Bronchial epithelial cell (primary cell): ENCODE measurements at regions not wholly inside any gene's neighbourhood (a gene's known extent, or its start where the extent isn't known, plus 50 kb on each side); places are given as distances from the start of the nearest gene placed in this dataset.
"Not testable (repeated sequence)": the region's sequence is repeated elsewhere in the genome, so short reads cannot be mapped to it uniquely, and the experiment has no call there.

Experiments
- DNase-seq: peaks from one replicate; pipeline ENCODE4 v3.0.0-alpha.2; 2010; ENCODE audit warnings: low read depth
- FAIRE-seq: peaks from 2 replicates; lab custom pipeline; 2011; peaks lifted over from hg19 to GRCh38; lab: Jason Lieb, UNC
- H3K27me3 ChIP-seq: 2 replicates; pipeline ENCODE4 v1.5.1; 2011; ENCODE audit warnings: low read length; ENCODE audit not compliant: control insufficient read depth, insufficient read depth
- H3K36me3 ChIP-seq: 2 replicates; pipeline ENCODE4 v1.5.1; 2011; ENCODE audit warnings: low read length; ENCODE audit not compliant: control insufficient read depth, insufficient read depth
- H3K4me3 ChIP-seq: 2 replicates; pipeline ENCODE4 v1.5.1; 2011; ENCODE audit warnings: mild to moderate bottlenecking, low read depth, low read length, control low read depth
- CTCF ChIP-seq: IDR thresholded peaks from 2 replicates; pipeline ENCODE4 v1.5.1; 2011; ENCODE audit warnings: mild to moderate bottlenecking, moderate library complexity, low read length, control low read depth, inconsistent platforms; ENCODE audit not compliant: insufficient read depth, severe bottlenecking

- no peaks in the 10 kb centered on the region for H3K36me3 ChIP-seq
- no peaks in the 10 kb centered on the region for H3K27me3 ChIP-seq
- no peak for DNase-seq
- no peak for FAIRE-seq
- no peak overlapping the region for H3K4me3 ChIP-seq
- TF ChIP-seq CTCF: no peak
These were observed 455.5 kb upstream of the RORB start for GRCh38 chr9:74041588-74041987.

- no peak overlapping the region for H3K4me3 ChIP-seq
- FAIRE-seq: no peak
- H3K36me3 ChIP-seq: no peaks in the 10 kb centered on the region
- DNase-seq: no peak
- no peak for TF ChIP-seq CTCF
- no peaks in the 10 kb centered on the region for H3K27me3 ChIP-seq
These were observed 452.3 kb upstream of the RORB start for GRCh38 chr9:74044844-74045243.

- Histone ChIP-seq H3K4me3 (no peak overlapping the region), H3K27me3 (no peaks in the 10 kb centered on the region), H3K36me3 (no peaks in the 10 kb centered on the region)
- TF ChIP-seq CTCF: no peak
- DNase-seq (no peak), FAIRE-seq (no peak)
These were observed 441.1 kb upstream of the RORB start for GRCh38 chr9:74056023-74056422.

GRCh38 chr9:74057051-74057450 lies 440.1 kb upstream of the RORB start:
- not testable (repeated sequence) for H3K4me3 ChIP-seq, H3K27me3 ChIP-seq, DNase-seq, H3K36me3 ChIP-seq, FAIRE-seq

GRCh38 chr9:74064702-74065101 lies 432.4 kb upstream of the RORB start:
- no peaks in the 10 kb centered on the region for H3K27me3 ChIP-seq
- FAIRE-seq (no peak), DNase-seq (no peak)
- TF ChIP-seq CTCF: no peak
- H3K36me3 ChIP-seq: no peaks in the 10 kb centered on the region
- H3K4me3 ChIP-seq: no peak overlapping the region

- no peak for FAIRE-seq
- TF ChIP-seq CTCF: no peak
These were observed 431.0 kb upstream of the RORB start for GRCh38 chr9:74066128-74066527.

More at GRCh38 chr9:74066128-74066527, 431.0 kb upstream of the RORB start:
- Histone ChIP-seq H3K27me3 (no peaks in the 10 kb centered on the region), H3K4me3 (no peak overlapping the region), H3K36me3 (no peaks in the 10 kb centered on the region)
- no peak for DNase-seq
